Breast epithelium (tissue), 3 donors: ENCODE measurements at regions not wholly inside any gene's neighbourhood (a gene's known extent, or its start where the extent isn't known, plus 50 kb on each side); places are given as distances from the start of the nearest gene placed in this dataset.

Source experiments
- POLR2A ChIP-seq: fragments of 450-650 bp; IDR thresholded peaks from one replicate; pipeline ENCODE4 v1.6.1; 2016; ENCODE audit warnings: antibody characterized with exemption, mild to moderate bottlenecking, moderate library complexity
- POLR2AphosphoS5 ChIP-seq, 3 donors: sonication (generic); formaldehyde crosslinking; IDR thresholded peaks; one replicate each; pipeline ENCODE4 v1.6.1; 2017; ENCODE audit warnings: antibody characterized with exemption in 3 of 3

DNA sequence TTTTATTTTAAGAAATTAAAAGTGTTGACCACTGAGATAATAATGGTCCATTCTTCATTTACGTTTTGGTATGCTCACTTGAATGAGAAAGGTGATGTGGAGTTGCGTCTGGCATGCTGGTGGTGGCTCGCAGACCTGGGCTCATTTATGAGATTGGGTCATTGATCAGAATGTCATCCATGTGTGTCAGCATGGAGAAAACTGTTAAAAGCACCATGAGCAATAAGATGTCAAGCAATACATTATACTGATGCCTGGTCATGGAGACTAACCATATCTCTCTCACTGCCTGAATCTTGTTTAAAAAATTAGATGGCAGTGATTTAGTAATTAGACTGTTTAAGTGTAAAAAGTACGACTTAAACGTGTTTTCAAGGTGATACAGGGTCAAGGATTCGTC is 503.4 kb upstream of the SEMA6D start:
- TF ChIP-seq POLR2AphosphoS5 (IDR thresholded peaks at IDR 0.05) (no peak), POLR2A (no peak)
